ENCODE measurements at regions not wholly inside any gene's neighbourhood (a gene's known extent, or its start where the extent isn't known, plus 50 kb on each side); places are given as distances from the start of the nearest gene placed in this dataset.

DNA sequence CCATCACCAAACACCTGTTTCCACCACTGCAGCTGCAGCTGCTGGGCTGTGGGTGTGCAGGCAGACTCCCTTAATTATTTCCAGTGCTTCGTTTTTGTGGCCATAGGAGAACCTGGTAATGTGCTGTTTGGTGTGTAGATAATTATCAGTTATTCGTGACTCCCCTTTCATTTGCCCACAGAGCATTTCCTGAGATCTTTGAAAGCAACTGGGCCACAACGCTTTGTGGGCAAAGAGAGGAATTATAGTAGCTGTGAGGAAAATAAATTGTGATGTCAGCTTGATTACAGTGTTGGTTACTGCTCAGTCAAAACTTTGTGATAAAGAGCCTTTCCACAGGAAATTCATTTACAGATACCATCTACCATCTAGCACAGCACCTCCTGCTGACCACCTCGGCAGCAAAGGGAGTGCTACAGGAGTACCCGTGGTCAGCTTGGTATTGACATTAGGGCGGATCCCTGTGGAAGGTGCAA, 193.3 kb upstream of the SLCO3A1 start:
- Histone ChIP-seq H3K9ac (ENCODE audit: low read length) (no peak overlapping the region), H3K36me3 (ENCODE audit: low read length) (no peaks in the 10 kb centered on the region), H4K20me1 (ENCODE audit: low read depth, low read length) (no peaks in the 10 kb centered on the region), H3K79me2 (ENCODE audit: insufficient read depth, low read length) (no peaks in the 10 kb centered on the region), H3K9me2 (replicated peaks; ENCODE audit: insufficient read depth, low read length) (no peaks in the 10 kb centered on the region), H3K4me3 (ENCODE audit: insufficient read depth, low read length, poor library complexity, severe bottlenecking) (no peak overlapping the region), H3K4me2 (ENCODE audit: low read depth, low read length, poor library complexity, severe bottlenecking) (no peak overlapping the region), H3K27ac (ENCODE audit: low read depth, low read length) (no peak overlapping the region), H3K27me3 (ENCODE audit: low read length) (no peaks in the 10 kb centered on the region), H3F3A (ENCODE audit: insufficient read depth) (no peaks in the 10 kb centered on the region), H3K9me3 (ENCODE audit: insufficient read depth, low read length) (no peaks in the 10 kb centered on the region), H2AFZ (ENCODE audit: low read depth, low read length, severe bottlenecking) (no peak overlapping the region)
- TF ChIP-seq, protein P1, sequence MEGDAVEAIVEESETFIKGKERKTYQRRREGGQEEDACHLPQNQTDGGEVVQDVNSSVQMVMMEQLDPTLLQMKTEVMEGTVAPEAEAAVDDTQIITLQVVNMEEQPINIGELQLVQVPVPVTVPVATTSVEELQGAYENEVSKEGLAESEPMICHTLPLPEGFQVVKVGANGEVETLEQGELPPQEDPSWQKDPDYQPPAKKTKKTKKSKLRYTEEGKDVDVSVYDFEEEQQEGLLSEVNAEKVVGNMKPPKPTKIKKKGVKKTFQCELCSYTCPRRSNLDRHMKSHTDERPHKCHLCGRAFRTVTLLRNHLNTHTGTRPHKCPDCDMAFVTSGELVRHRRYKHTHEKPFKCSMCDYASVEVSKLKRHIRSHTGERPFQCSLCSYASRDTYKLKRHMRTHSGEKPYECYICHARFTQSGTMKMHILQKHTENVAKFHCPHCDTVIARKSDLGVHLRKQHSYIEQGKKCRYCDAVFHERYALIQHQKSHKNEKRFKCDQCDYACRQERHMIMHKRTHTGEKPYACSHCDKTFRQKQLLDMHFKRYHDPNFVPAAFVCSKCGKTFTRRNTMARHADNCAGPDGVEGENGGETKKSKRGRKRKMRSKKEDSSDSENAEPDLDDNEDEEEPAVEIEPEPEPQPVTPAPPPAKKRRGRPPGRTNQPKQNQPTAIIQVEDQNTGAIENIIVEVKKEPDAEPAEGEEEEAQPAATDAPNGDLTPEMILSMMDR (IDR thresholded peaks at IDR 0.05; ENCODE audit: insufficient read depth, low read length, poor library complexity, severe bottlenecking), result no peak
- TF ChIP-seq EZH2phosphoT487 (conservative IDR thresholded peaks at IDR 0.05; ENCODE audit: low read length), result no peak

DNA sequence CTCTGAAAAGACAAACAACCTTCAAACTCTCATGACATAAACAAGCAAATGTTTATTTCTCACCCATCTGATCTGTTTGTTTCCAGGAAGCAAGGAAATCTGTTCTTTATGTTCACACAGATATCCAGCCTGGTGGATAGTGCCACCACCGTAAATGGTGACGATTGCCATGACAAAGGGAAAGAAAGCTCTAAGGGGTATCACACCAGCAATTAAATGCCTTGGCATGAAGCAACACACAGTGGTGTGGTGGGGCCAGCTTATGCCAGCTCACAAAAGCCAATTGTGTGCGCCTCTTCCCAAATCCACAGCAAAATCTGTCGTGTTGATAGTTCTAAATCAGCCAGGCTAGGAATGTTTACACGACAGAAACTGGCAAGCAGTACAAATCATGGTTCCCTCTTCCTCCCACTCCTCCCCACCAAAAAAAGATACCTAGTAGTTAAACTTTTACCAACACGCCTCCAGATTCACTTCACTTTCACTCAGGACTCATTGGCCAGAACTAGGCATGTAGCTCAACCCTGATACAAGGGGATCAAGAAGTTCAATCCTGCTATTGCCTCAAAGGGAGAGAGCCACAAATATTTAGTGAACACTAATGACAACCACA, 189.2 kb upstream of the SLCO3A1 start:
- no peaks in the 10 kb centered on the region for H3K27me3 ChIP-seq (ENCODE audit: low read length)
- no peak overlapping the region for H3K9ac ChIP-seq (ENCODE audit: low read length)
- H3F3A ChIP-seq (ENCODE audit: insufficient read depth), result no peaks in the 10 kb centered on the region
- H3K9me3 ChIP-seq (ENCODE audit: insufficient read depth, low read length), result no peaks in the 10 kb centered on the region
- H3K79me2 ChIP-seq (ENCODE audit: insufficient read depth, low read length), result no peaks in the 10 kb centered on the region
- H3K27ac ChIP-seq (ENCODE audit: low read depth, low read length), result no peak overlapping the region
- no peak overlapping the region for H2AFZ ChIP-seq (ENCODE audit: low read depth, low read length, severe bottlenecking)
- H3K36me3 ChIP-seq (ENCODE audit: low read length), result no peaks in the 10 kb centered on the region
- H4K20me1 ChIP-seq (ENCODE audit: low read depth, low read length), result no peaks in the 10 kb centered on the region
- no peak overlapping the region for H3K4me3 ChIP-seq (ENCODE audit: insufficient read depth, low read length, poor library complexity, severe bottlenecking)
- H3K4me2 ChIP-seq (ENCODE audit: low read depth, low read length, poor library complexity, severe bottlenecking), result no peak overlapping the region
- no peaks in the 10 kb centered on the region for H3K9me2 ChIP-seq (replicated peaks; ENCODE audit: insufficient read depth, low read length)
- TF ChIP-seq, protein P1 (IDR thresholded peaks at IDR 0.05; ENCODE audit: insufficient read depth, low read length, poor library complexity, severe bottlenecking), result no peak
- TF ChIP-seq EZH2phosphoT487 (conservative IDR thresholded peaks at IDR 0.05; ENCODE audit: low read length), result no peak

DNA sequence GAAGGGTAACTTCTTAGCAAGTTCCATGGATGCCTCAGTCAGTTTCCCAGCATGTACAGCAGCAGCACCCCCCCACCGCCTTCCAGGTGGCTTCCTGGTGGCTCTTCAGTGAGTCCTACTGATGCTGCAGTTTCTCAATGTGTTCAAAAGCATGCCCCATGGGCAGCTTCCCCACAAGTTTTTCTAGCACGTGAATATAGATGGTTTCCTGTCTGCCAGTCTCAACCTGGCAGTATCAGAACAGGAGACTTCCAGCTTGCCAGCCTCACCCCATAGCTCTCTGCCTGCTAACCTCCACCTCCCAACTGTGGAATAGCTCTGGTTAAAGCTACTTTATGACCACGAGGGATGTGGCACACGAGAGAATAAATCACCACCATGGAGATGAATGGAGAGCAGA, 188.3 kb upstream of the SLCO3A1 start:
- no peaks in the 10 kb centered on the region for H4K20me1 ChIP-seq (ENCODE audit: low read depth, low read length)
- H3K36me3 ChIP-seq (ENCODE audit: low read length), result no peaks in the 10 kb centered on the region
- no peak overlapping the region for H3K4me3 ChIP-seq (ENCODE audit: insufficient read depth, low read length, poor library complexity, severe bottlenecking)
- H3K4me2 ChIP-seq (ENCODE audit: low read depth, low read length, poor library complexity, severe bottlenecking), result no peak overlapping the region
- no peaks in the 10 kb centered on the region for H3K9me2 ChIP-seq (replicated peaks; ENCODE audit: insufficient read depth, low read length)
- TF ChIP-seq, protein P1 (IDR thresholded peaks at IDR 0.05; ENCODE audit: insufficient read depth, low read length, poor library complexity, severe bottlenecking), result no peak
- TF ChIP-seq EZH2phosphoT487 (conservative IDR thresholded peaks at IDR 0.05; ENCODE audit: low read length), result no peak
- H3K9me3 ChIP-seq (ENCODE audit: insufficient read depth, low read length), result no peaks in the 10 kb centered on the region
- H3F3A ChIP-seq (ENCODE audit: insufficient read depth), result no peaks in the 10 kb centered on the region
- no peak overlapping the region for H3K9ac ChIP-seq (ENCODE audit: low read length)
- no peak overlapping the region for H2AFZ ChIP-seq (ENCODE audit: low read depth, low read length, severe bottlenecking)
- no peaks in the 10 kb centered on the region for H3K79me2 ChIP-seq (ENCODE audit: insufficient read depth, low read length)
- no peaks in the 10 kb centered on the region for H3K27me3 ChIP-seq (ENCODE audit: low read length)
- H3K27ac ChIP-seq (ENCODE audit: low read depth, low read length), result no peak overlapping the region

Measured in SU-DHL-6 (cell line).